AG09319 (cell line): ENCODE measurements at regions not wholly inside any gene's neighbourhood (a gene's known extent, or its start where the extent isn't known, plus 50 kb on each side); places are given as distances from the start of the nearest gene placed in this dataset.

ENCODE experiments used
- DNase-seq: peaks from one replicate; pipeline ENCODE4 v3.0.0-alpha.2; 2010; ENCODE audit warnings: low read depth; ENCODE audit errors: extremely low read depth
- TF ChIP-seq, protein P1 (sequence below): IDR thresholded peaks from 2 replicates; pipeline ENCODE4 v1.5.1; 2011; ENCODE audit warnings: low read depth, mild to moderate bottlenecking, inconsistent platforms, low read length, moderate library complexity

DNA sequence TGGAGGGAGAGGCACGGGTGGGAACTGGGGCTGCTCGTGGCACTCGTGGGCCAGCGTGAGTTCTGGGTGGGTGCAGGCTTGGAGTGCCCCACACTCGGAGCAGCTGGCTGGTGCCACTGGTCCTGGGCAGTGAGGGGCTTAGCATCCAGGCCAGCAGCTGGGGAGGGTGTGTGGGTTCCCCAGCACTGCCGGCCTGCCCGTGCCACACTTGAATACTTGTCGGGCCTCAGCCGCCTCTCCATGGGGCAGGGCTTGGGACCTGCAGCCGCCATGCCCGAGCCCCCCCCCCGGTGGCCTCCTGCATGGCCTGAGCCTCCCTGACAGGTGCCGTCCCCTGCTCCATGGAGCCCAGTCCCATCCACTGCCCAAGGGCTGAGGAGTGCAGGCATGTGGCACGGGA lies 207.2 kb downstream of the CD109 start:
- TF ChIP-seq, protein P1, sequence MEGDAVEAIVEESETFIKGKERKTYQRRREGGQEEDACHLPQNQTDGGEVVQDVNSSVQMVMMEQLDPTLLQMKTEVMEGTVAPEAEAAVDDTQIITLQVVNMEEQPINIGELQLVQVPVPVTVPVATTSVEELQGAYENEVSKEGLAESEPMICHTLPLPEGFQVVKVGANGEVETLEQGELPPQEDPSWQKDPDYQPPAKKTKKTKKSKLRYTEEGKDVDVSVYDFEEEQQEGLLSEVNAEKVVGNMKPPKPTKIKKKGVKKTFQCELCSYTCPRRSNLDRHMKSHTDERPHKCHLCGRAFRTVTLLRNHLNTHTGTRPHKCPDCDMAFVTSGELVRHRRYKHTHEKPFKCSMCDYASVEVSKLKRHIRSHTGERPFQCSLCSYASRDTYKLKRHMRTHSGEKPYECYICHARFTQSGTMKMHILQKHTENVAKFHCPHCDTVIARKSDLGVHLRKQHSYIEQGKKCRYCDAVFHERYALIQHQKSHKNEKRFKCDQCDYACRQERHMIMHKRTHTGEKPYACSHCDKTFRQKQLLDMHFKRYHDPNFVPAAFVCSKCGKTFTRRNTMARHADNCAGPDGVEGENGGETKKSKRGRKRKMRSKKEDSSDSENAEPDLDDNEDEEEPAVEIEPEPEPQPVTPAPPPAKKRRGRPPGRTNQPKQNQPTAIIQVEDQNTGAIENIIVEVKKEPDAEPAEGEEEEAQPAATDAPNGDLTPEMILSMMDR, result no peak
- DNase-seq, result no peak

DNA sequence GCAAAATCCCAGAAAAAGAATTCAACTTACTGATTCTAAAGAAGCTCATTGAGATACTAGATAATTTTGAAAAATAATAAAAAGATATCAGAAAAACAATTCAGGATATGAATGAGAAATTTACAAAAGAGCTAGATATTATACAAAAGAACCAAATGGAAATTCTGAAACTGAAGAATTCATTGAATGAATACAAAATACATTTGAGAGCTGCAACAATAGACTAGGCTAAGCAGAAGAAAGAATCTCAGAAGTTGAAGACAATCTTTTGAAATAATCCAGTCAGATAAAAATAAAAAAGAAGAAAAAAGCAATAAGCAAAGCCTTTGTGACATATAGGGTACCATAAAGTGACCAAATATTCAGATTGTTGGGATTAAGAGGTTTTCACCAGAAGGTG lies 206.0 kb downstream of the CD109 start:
- DNase-seq, result no peak
- TF ChIP-seq, protein P1, result no peak

DNA sequence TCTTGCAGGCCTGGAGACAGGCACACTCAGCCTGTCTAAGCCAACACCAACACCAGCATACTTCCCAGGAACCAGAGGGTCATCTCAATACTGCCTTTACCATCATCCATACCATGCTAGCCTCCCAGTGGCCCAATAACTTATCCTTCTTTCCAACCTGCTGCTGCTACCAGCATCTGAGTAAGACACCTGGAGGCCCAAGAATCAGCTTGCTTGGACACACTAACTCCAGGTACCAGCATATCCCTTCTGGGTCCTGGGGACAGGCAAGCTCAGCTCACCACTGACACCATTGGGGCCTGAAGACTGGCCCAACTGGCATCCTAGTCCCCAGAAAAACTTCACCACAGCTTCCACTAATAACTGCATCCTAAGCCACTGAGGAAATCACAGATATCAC lies 205.3 kb downstream of the CD109 start:
- TF ChIP-seq, protein P1, result no peak
- DNase-seq, result no peak

DNA sequence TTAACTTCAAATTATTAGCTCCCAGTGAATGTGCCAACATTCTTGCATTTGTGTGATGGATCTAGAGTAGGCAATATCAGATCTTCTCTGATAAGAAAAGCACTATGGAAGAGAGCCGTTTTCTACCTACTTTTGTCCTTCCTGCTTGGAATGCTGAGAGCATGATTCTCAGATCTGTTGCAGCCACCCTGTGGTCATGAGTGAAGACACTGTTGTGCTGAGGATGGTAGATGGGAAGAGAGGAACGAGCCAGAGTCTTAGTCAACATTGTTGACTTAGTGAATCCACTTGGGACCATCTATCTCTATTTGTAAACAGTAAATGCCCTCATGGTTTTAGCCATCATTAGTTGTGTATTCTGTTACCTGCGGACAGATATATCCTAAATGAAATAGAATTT lies 202.6 kb downstream of the CD109 start:
- TF ChIP-seq, protein P1, result peak; percentile 16
- no peak for DNase-seq

DNA sequence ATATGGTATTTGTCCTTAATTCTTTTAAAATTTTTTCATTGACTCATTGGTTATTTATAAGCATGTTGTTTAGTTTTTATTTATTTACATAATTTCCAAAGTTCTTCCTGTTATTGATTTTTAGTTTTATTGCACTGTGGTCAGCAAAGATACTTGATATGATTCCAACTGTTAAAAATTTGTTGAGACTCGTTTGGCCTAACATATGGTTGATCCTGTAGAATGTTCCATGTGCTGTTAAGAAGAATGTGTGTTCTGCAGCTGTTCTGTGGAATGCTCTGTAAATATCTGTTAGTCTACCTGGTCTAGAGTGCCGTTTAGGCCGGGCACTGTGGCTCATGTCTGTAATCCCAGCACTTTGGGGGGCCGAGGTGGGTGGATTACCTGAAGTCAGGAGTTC lies 197.7 kb downstream of the CD109 start:
- TF ChIP-seq, protein P1, result no peak

DNA sequence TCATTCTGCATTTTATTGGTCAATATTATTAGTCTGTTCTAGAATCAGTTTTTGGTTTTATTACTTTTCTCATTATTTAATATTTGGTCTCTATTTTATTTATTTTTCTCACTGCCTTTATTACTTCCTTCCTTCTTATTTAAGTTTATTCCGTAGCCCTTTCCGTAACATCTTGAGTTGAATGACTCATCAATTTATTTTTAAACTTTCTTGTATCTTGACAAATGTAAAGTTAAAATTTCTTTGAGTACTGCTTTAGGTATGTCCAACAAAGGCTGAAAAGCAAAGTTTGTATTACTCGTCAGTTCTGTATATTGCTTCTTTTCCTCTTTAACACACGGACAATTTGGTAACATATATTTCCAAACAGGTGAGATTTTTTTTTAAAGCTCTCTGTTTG lies 192.0 kb downstream of the CD109 start:
- DNase-seq, result no peak
- TF ChIP-seq, protein P1, result no peak

More for the DNA sequence above, 197.7 kb downstream of the CD109 start:
- DNase-seq, result no peak

DNA sequence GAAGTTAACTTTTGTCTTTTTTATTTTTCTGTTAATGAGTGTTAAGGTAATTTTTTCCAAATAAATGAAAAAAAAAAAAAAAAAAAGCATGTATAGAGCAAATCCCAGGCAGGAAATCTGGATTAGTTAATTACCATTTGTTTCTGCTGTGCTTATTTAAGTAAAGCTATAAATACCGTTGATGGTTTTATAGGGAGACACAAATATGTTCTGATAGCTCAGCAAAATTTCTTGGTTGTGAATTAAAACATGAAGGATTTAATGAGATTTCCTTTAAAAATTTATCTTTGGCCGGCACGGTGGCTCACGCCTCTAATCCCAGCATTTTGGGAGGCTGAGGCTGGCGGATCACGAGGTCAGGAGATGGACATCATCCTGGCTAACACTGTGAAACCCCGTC lies 189.4 kb downstream of the CD109 start:
- TF ChIP-seq, protein P1, result no peak
- DNase-seq, result no peak
